ENCODE measurements at regions not wholly inside any gene's neighbourhood (a gene's known extent, or its start where the extent isn't known, plus 50 kb on each side); places are given as distances from the start of the nearest gene placed in this dataset.

GRCh38 chr5:8381972-8382371, 513.0 kb downstream of the MTRR start:
- Histone ChIP-seq H3K9ac (ENCODE audit: control insufficient read depth, insufficient read depth, low read length) (no peak overlapping the region), H3K4me1 (ENCODE audit: control insufficient read depth, insufficient read depth, low read length) (no peaks in the 10 kb centered on the region), H3K27ac (ENCODE audit: control insufficient read depth, insufficient read depth) (no peak overlapping the region), H3K4me3 (no peak overlapping the region), H3K36me3 (ENCODE audit: control insufficient read depth in 2 of 2, insufficient read depth in 2 of 2, low read length in 1 of 2) (no peaks in the 10 kb centered on the region), H3K9me3 (replicated peaks; ENCODE audit: control insufficient read depth, insufficient read depth, low read length) (no peaks in the 10 kb centered on the region), H3K4me2 (ENCODE audit: control insufficient read depth, insufficient read depth) (no peak overlapping the region), H2AFZ (ENCODE audit: control insufficient read depth, low read depth, low read length) (no peak overlapping the region), H4K20me1 (ENCODE audit: control insufficient read depth, insufficient read depth) (no peaks in the 10 kb centered on the region), H3K27me3 (replicated peaks in 1 of 2; ENCODE audit: control insufficient read depth in 2 of 2, insufficient read depth in 2 of 2, low read length in 1 of 2) (no peaks in the 10 kb centered on the region), H3K79me2 (ENCODE audit: control insufficient read depth, insufficient read depth, low read length) (no peaks in the 10 kb centered on the region)
- ChIA-PET POLR2A (no interaction called here), SMC1A (ENCODE audit: uncharacterized antibody, unreplicated experiment) (no interaction called here), RAD21 (ENCODE audit: unreplicated experiment) (no interaction called here), CTCF (no interaction called here)
- FAIRE-seq, result no peak
- BruUV-seq (replicated peaks), result no TSS peak
- intact Hi-C loops (cut with micrococcal nuclease; ENCODE audit: unreplicated experiment), result no loop called here
- DNase-seq (ENCODE audit: low read depth, low spot score), result no peak
- in situ Hi-C loops (cut with MboI), result no loop called here
- TF ChIP-seq RUNX3 (IDR thresholded peaks at IDR 0.05; ENCODE audit: low read length) (no peak), CREB1 (IDR thresholded peaks at IDR 0.05; ENCODE audit: low read depth) (no peak)
- TF ChIP-seq, protein P1, sequence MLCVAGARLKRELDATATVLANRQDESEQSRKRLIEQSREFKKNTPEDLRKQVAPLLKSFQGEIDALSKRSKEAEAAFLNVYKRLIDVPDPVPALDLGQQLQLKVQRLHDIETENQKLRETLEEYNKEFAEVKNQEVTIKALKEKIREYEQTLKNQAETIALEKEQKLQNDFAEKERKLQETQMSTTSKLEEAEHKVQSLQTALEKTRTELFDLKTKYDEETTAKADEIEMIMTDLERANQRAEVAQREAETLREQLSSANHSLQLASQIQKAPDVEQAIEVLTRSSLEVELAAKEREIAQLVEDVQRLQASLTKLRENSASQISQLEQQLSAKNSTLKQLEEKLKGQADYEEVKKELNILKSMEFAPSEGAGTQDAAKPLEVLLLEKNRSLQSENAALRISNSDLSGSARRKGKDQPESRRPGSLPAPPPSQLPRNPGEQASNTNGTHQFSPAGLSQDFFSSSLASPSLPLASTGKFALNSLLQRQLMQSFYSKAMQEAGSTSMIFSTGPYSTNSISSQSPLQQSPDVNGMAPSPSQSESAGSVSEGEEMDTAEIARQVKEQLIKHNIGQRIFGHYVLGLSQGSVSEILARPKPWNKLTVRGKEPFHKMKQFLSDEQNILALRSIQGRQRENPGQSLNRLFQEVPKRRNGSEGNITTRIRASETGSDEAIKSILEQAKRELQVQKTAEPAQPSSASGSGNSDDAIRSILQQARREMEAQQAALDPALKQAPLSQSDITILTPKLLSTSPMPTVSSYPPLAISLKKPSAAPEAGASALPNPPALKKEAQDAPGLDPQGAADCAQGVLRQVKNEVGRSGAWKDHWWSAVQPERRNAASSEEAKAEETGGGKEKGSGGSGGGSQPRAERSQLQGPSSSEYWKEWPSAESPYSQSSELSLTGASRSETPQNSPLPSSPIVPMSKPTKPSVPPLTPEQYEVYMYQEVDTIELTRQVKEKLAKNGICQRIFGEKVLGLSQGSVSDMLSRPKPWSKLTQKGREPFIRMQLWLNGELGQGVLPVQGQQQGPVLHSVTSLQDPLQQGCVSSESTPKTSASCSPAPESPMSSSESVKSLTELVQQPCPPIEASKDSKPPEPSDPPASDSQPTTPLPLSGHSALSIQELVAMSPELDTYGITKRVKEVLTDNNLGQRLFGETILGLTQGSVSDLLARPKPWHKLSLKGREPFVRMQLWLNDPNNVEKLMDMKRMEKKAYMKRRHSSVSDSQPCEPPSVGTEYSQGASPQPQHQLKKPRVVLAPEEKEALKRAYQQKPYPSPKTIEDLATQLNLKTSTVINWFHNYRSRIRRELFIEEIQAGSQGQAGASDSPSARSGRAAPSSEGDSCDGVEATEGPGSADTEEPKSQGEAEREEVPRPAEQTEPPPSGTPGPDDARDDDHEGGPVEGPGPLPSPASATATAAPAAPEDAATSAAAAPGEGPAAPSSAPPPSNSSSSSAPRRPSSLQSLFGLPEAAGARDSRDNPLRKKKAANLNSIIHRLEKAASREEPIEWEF (IDR thresholded peaks at IDR 0.05; ENCODE audit: insufficient replicate concordance, low read depth, low read length), result no peak
- TF ChIP-seq, protein P2, sequence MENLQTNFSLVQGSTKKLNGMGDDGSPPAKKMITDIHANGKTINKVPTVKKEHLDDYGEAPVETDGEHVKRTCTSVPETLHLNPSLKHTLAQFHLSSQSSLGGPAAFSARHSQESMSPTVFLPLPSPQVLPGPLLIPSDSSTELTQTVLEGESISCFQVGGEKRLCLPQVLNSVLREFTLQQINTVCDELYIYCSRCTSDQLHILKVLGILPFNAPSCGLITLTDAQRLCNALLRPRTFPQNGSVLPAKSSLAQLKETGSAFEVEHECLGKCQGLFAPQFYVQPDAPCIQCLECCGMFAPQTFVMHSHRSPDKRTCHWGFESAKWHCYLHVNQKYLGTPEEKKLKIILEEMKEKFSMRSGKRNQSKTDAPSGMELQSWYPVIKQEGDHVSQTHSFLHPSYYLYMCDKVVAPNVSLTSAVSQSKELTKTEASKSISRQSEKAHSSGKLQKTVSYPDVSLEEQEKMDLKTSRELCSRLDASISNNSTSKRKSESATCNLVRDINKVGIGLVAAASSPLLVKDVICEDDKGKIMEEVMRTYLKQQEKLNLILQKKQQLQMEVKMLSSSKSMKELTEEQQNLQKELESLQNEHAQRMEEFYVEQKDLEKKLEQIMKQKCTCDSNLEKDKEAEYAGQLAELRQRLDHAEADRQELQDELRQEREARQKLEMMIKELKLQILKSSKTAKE (IDR thresholded peaks at IDR 0.05; ENCODE audit: low read depth, poor library complexity, severe bottlenecking), result no peak
- ATAC-seq, result no peak

All from GM12878 (cell line).